ENCODE measurements at regions not wholly inside any gene's neighbourhood (a gene's known extent, or its start where the extent isn't known, plus 50 kb on each side); places are given as distances from the start of the nearest gene placed in this dataset.

- TF ChIP-seq EP300 (IDR thresholded peaks at IDR 0.05): no peak
- TF ChIP-seq CTCF (IDR thresholded peaks at IDR 0.05): no peak
- TF ChIP-seq POLR2A (IDR thresholded peaks at IDR 0.05): no peak
Measured at GRCh38 chr13:73171271-73171682, 112.5 kb downstream of the KLF5 start.

All from ovary (tissue), 3 donors.